T-helper 2 cell (primary cell): ENCODE measurements at regions not wholly inside any gene's neighbourhood (a gene's known extent, or its start where the extent isn't known, plus 50 kb on each side); places are given as distances from the start of the nearest gene placed in this dataset.

Experiments used
- DNase-seq, 5 experiments: peaks; one replicate each; pipeline versions ENCODE4 v3.0.0 to v3.0.0-alpha.2; 2012 to 2022

- DNase-seq = no peak
Observed at GRCh38 chr13:69571606-69572323, 535.9 kb upstream of the ATXN8OS start.

DNA sequence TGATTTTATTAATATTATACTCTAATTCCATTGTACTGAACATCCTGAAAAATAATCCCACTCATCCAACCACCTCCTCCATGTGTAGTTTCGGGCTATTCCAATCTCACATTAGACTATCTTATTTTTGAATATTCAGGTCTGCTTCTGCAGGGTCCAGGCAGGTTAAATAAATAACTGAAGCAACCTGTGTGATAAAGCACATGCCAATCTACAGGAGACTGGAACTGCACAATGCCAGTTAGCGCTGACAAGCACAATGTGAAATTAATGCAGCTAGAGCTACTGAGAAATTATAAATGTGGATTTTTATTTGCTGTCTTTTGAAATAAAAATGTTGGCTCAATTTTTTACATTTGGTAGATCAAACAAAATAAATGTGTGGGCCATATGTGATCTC lies 540.1 kb upstream of the ATXN8OS start:
- no peak for DNase-seq

DNA sequence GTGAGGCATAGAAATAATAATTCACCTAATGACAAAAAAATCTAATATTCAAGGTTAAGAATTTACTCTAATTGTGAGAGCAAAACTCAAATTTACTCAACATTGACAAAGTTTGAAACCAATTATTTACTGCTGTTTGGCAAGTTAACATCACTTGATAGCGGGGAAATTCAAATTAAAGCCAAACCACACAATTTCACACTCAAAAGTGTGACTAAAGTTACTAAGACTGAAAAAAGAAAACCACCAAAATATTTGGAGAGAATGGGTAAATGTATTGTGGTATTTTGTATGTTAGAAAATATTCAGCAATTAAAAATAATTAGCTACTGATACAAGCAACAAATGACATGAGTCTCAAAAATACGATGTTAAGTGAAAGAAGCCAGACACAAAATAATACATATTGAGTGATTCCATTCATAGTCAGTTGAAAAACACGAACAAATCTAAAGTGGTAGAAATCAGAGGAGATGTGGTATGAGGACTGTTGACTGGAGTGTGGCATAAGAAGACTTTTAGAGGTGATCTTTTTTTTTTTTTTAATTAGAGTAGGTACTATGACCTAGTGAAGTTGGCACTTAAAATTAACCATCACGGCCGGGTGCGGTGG lies 541.4 kb upstream of the ATXN8OS start:
- no peak for DNase-seq

GRCh38 chr13:69565334-69565733 lies 542.3 kb upstream of the ATXN8OS start:
- DNase-seq = peak in 1 of 5 experiments; percentile 5

DNA sequence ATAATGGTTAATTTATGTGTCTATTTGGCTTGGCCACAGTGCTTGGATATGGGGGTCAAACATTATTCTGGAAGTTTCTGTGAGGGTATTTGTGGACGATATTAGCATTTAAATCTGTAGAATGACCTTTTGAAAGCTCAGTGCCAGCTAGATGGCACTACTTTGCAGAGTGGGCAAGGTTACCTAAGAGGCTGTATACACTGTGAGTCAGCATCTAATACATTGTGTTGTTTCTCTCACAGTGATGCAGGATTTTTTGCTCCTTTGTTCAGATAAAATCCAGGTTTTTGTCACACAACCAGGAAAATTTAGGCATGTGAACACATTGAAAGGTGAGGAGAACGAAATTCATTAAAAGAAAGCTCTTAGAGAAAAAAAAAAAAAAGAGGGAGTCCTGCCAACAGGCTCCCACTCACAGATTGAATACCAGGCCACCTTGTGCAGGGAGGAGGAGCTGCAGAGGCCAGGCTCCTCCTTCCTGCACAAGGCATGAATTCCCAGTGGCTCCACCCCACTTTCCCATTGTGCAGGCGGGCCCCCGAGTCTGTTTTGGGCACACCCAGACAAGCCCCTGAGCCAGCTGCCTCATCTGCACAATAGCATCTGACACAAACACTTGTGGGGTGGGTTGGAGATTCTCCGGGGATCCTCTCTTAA lies 551.0 kb upstream of the ATXN8OS start:
- DNase-seq = no peak

DNA sequence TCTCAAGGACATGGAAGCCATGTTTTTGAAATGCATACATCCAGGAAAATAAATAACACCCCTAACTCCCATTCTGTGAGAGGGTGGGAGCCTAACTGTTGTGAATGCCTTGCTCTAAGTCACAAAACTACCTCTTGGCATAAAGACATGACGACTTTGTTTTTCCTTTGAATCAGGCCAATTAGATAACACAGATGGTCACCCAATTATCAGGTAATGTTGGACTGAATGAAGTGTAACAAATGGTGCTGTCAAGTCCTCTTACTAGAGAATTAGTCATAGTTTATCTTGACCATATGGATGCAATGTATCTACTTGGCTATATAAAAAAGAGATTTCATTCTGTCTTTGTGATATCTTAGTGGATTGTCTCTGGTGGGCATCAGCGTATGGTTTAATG lies 553.6 kb upstream of the ATXN8OS start:
- no peak for DNase-seq

- DNase-seq = no peak
Observed at GRCh38 chr13:69551193-69551592, 556.4 kb upstream of the ATXN8OS start.

- no peak for DNase-seq
Observed at GRCh38 chr13:69547780-69548179, 559.8 kb upstream of the ATXN8OS start.

- no peak for DNase-seq
Observed at GRCh38 chr13:69545551-69545950, 562.1 kb upstream of the ATXN8OS start.

GRCh38 chr13:69524459-69525150 lies 583.0 kb upstream of the ATXN8OS start:
- DNase-seq = no peak

DNA sequence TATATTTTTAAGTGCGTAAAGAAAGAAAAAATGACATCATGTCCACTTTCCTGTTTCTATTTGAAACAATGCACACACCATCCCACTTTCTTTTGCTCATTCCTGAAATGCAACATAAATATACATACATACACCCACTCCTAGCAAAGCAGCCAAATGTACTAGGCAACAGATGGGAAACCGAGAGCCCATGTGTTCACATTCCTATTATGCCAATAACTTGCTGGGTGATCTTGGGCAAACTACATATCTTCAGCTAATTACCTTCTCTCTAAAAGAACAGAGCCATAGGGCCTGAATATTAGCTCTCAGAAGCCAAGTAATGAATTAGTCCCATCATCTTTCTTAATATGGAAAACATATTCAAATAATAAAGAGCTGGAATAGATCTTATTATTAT lies 610.6 kb upstream of the ATXN8OS start:
- DNase-seq = no peak

GRCh38 chr13:69495096-69495495 lies 612.5 kb upstream of the ATXN8OS start:
- no peak for DNase-seq

DNA sequence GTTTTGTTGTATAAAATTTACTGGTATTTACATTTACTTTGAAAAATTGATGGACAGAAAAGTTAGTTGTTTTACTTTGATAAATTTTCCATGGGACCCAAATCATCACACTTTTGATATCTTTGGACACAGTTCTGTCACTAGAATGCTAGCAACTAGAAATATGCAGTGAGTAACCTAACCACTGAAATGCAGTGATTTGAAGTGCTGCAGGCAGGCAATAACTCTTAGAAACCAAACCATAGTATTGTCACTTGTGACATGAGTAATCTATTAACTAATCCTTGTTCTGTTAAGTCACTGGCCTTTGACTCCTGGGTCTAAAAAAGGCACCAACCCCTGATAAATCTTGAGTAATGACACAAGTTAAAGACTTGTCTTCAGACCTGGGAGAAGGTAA lies 620.0 kb upstream of the ATXN8OS start:
- DNase-seq = no peak

- DNase-seq = no peak
Observed at GRCh38 chr13:69485991-69486592, 621.5 kb upstream of the ATXN8OS start.

GRCh38 chr13:69477451-69477850 lies 630.2 kb upstream of the ATXN8OS start:
- DNase-seq = no peak

DNA sequence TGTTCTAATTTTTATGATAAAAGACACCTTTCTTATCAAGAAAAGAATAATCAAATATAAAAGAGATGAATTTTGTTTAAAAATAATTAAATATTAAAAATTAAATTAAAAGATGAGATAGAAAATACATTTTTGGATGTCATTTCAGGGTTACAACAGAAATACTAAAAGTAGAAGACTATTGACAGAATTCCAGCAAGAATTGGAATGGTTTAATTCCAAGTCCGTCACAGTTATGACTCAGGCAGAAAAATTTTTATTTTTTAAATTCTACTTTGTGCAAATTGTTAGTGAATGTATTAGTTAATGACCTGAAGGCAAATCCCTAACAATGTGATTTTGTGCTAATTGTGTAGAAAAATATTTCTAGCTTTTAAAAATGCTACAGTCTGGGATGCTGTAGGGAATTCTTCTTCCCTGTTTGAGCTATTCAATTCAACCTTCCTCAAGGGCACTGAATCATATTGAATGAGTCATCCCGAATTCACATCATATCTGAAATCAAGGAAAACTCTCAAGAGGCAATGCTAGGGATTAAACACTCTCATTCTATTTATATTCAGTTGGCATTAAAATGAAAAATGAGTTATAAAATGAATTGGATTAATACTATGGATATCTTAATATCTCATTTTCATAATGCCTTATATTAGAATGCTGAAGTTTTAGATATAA lies 633.5 kb upstream of the ATXN8OS start:
- no peak for DNase-seq

DNA sequence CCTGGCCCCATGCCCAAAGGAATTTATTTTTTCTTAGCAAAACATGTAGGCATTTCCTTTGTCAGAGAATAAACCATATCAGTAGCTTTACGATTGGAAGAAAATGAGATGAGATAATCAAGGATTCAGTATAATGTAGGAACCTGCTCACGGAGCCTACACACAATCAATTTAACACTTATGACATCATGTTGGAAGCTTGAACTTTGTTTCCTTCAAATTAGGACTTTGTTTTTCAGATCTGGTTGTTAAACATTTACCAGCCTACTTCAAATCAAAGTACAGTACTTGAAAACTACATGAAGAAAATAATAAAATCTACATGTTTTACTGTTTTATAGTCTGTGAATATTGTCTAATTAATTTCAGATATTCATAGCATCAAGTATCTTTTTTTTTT lies 639.0 kb upstream of the ATXN8OS start:
- no peak for DNase-seq

DNA sequence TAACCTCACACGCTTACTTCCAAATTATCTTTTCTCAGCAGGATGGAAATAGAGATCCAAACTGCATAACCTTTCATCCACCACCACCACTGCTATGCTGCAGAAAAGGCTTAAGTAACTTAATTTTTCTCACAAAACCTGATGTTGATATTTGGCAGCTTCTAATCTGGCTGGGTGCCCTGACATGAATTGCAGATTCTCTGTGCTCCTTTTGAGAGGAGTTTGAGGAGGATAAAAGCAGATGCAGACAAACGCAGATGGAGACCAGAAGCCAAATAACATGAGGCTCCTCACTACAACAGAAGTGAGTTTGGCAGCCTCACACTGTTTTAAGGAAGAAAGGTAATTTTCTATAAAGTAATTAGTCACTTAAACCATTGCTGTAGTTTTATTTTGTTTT lies 646.2 kb upstream of the ATXN8OS start:
- DNase-seq = no peak

GRCh38 chr13:69459346-69459745 lies 648.3 kb upstream of the ATXN8OS start:
- DNase-seq = no peak

GRCh38 chr13:69458013-69458412 lies 649.6 kb upstream of the ATXN8OS start:
- DNase-seq = no peak

DNA sequence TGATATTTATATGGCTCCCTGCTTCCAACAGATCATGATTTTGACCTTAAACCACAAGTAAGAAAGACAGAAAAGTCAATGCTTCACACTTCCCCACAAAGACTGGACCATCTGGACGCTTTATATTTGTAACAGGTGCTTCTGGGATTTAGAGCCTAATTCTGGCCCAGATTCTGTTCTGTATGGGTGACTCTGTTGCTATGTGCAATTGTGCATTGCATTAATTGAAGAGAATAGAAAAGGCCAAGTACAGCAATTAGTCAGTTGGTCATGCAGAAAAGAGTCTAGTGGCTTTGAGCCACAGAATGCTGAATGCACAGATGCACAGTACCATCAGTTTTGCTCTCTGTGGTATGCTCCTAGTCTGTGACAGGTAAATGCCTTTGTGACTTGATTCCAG lies 657.4 kb upstream of the ATXN8OS start:
- DNase-seq = no peak

DNA sequence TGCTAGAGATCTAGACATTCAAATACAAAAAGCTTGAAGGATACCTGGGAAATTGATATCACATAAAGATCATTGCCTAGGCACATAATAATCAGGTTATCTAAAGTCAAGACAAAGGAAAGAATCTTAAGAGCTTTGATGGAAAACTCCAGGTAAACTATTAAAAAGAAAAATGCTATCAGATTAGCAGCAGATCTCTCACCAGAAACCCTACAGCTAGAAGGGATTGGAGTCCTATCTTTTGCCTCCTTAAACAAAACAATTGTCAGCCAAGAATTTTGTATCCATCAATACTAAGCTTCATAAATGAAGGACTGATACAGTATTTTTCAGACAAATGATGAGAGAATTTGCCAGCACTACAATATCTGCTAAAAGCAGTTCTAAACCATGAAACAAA lies 682.4 kb upstream of the ATXN8OS start:
- DNase-seq = no peak

DNA sequence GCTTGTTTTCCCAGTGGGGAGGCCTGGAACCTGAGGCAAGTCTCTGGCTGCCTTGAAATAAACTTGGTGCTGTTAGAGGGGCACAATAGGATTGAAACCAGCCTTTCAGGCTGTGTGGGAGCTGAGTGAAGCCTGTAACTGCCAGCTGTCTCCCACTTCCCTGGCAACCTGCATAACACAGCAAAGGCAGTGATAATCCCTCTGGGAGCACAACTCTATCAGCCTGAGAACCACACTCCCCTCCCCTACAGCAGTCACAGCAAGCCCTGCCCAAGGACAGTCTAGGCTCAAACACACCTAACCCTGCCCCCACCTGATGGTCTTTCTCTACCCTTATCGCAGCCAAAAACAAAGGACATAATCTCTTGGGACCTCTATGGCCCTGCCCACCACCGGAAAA lies 683.8 kb upstream of the ATXN8OS start:
- DNase-seq = no peak
